ENCODE measurements at regions not wholly inside any gene's neighbourhood (a gene's known extent, or its start where the extent isn't known, plus 50 kb on each side); places are given as distances from the start of the nearest gene placed in this dataset.

- H3K9me1 ChIP-seq (ENCODE audit: insufficient read depth, low read length), result no peaks in the 10 kb centered on the region
- no peak overlapping the region for H3K4me3 ChIP-seq (ENCODE audit: insufficient read depth, low read depth, low read length)
- no peak overlapping the region for H2BK15ac ChIP-seq (ENCODE audit: low read depth, low read length)
- H3K36me3 ChIP-seq (ENCODE audit: control insufficient read depth, insufficient read depth, low read length), result no peaks in the 10 kb centered on the region
- BruUV-seq (replicated peaks), result no TSS peak
- H2AFZ ChIP-seq (replicated peaks; ENCODE audit: low read length, poor library complexity), result no peak overlapping the region
- no peaks in the 10 kb centered on the region for H4K20me1 ChIP-seq (ENCODE audit: insufficient read depth, low read length)
- dilution Hi-C loops (cut with HindIII; ENCODE audit: low sequenced_read_pairs, unreplicated experiment) (no loop called here), in situ Hi-C loops (cut with MboI; ENCODE audit: low sequenced_read_pairs) (no loop called here), intact Hi-C loops (cut with micrococcal nuclease) (no loop called here)
- no peak for TF ChIP-seq RCOR1 (IDR thresholded peaks at IDR 0.05; ENCODE audit: insufficient replicate concordance, low read length)
- TF ChIP-seq, protein P1, sequence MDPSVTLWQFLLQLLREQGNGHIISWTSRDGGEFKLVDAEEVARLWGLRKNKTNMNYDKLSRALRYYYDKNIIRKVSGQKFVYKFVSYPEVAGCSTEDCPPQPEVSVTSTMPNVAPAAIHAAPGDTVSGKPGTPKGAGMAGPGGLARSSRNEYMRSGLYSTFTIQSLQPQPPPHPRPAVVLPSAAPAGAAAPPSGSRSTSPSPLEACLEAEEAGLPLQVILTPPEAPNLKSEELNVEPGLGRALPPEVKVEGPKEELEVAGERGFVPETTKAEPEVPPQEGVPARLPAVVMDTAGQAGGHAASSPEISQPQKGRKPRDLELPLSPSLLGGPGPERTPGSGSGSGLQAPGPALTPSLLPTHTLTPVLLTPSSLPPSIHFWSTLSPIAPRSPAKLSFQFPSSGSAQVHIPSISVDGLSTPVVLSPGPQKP (IDR thresholded peaks at IDR 0.05; ENCODE audit: borderline replicate concordance, low read depth, low read length), result no peak
- TF ChIP-seq RAD21 (IDR thresholded peaks at IDR 0.05; ENCODE audit: low read length), result no peak
- no peak for TF ChIP-seq CTCF (conservative IDR thresholded peaks at IDR 0.05; ENCODE audit: low read depth, low read length)
- no peak for TF ChIP-seq RFX5 (IDR thresholded peaks at IDR 0.05; ENCODE audit: low read depth, low read length)
- TF ChIP-seq, protein P2, sequence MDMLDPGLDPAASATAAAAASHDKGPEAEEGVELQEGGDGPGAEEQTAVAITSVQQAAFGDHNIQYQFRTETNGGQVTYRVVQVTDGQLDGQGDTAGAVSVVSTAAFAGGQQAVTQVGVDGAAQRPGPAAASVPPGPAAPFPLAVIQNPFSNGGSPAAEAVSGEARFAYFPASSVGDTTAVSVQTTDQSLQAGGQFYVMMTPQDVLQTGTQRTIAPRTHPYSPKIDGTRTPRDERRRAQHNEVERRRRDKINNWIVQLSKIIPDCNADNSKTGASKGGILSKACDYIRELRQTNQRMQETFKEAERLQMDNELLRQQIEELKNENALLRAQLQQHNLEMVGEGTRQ (IDR thresholded peaks at IDR 0.05; ENCODE audit: low read depth, low read length), result no peak
- no peak for TF ChIP-seq NFE2L2 (IDR thresholded peaks at IDR 0.05; ENCODE audit: low read depth, low read length)
- no peak for TF ChIP-seq MAFK (IDR thresholded peaks at IDR 0.05; ENCODE audit: low read depth, low read length)
- no peak for TF ChIP-seq CHD1 (IDR thresholded peaks at IDR 0.05; ENCODE audit: low read depth, low read length)
- no peak for TF ChIP-seq BHLHE40 (IDR thresholded peaks at IDR 0.05; ENCODE audit: low read depth, low read length)
- TF ChIP-seq MAZ (IDR thresholded peaks at IDR 0.05; ENCODE audit: borderline replicate concordance, low read depth, low read length), result no peak
- no peak for TF ChIP-seq SMC3 (IDR thresholded peaks at IDR 0.05; ENCODE audit: low read depth, low read length)
- peaks cover 2% of the 10 kb centered on the region for H3K9me3 ChIP-seq (ENCODE audit: control insufficient read depth, insufficient read depth, low read length)
- no peaks in the 10 kb centered on the region for H3K27me3 ChIP-seq (ENCODE audit: control insufficient read depth, insufficient read depth, low read length)
- H3K23ac ChIP-seq (ENCODE audit: low read depth, low read length), result no peak overlapping the region
- no peak overlapping the region for H4K5ac ChIP-seq (ENCODE audit: low read depth, low read length)
- no peak overlapping the region for H2BK5ac ChIP-seq (ENCODE audit: low read depth, low read length, poor library complexity, severe bottlenecking)
- H2AK5ac ChIP-seq (ENCODE audit: low read depth, low read length), result no peak overlapping the region
- H3K79me1 ChIP-seq (ENCODE audit: low read depth in 1 of 2, low read length in 2 of 2), result no peaks in the 10 kb centered on the region
- CTCF ChIA-PET, result no interaction called here
- no peak overlapping the region for H3K14ac ChIP-seq (replicated peaks; ENCODE audit: low read depth, low read length)
- H3K18ac ChIP-seq (ENCODE audit: low read depth, low read length), result no peak overlapping the region
- H3K4me1 ChIP-seq (ENCODE audit: control insufficient read depth, insufficient read depth, low read length), result no peaks in the 10 kb centered on the region
- ATAC-seq (ENCODE audit: low read depth) (no peak), DNase-seq (no peak)
- H3K4me2 ChIP-seq (ENCODE audit: low read depth, low read length), result no peak overlapping the region
- no peak overlapping the region for H3K4ac ChIP-seq (ENCODE audit: low read depth, low read length)
- no peak overlapping the region for H2AK9ac ChIP-seq (replicated peaks; ENCODE audit: low read depth, low read length, poor library complexity)
- H3K9ac ChIP-seq (ENCODE audit: low read depth, low read length), result no peak overlapping the region
- no peak overlapping the region for H4K8ac ChIP-seq (ENCODE audit: low read depth in 2 of 2, low read length in 2 of 2)
- H4K91ac ChIP-seq (ENCODE audit: insufficient read depth, low read depth, low read length), result no peak overlapping the region
- H2BK120ac ChIP-seq (ENCODE audit: low read depth, low read length), result no peak overlapping the region
- no peak overlapping the region for H3K56ac ChIP-seq (ENCODE audit: extremely low read depth, insufficient read depth, low read length)
- H2BK20ac ChIP-seq (ENCODE audit: low read depth, low read length), result no peak overlapping the region
- POLR2A ChIA-PET (ENCODE audit: unreplicated experiment), result no interaction called here
- H3K27ac ChIP-seq (ENCODE audit: insufficient read depth, low read length), result no peak overlapping the region
Observed at GRCh38 chr12:17818931-17819330, 271.1 kb downstream of the RERGL start.

Data from IMR-90 (cell line).